Activated T-cell treated with anti-CD3 and anti-CD28 coated beads for 1 hour (primary cell): ENCODE measurements at regions not wholly inside any gene's neighbourhood (a gene's known extent, or its start where the extent isn't known, plus 50 kb on each side); places are given as distances from the start of the nearest gene placed in this dataset.

Experiments used
- DNase-seq: peaks from one replicate; pipeline ENCODE4 v3.0.0-alpha.2; 2020; ENCODE audit warnings: low read depth

DNA sequence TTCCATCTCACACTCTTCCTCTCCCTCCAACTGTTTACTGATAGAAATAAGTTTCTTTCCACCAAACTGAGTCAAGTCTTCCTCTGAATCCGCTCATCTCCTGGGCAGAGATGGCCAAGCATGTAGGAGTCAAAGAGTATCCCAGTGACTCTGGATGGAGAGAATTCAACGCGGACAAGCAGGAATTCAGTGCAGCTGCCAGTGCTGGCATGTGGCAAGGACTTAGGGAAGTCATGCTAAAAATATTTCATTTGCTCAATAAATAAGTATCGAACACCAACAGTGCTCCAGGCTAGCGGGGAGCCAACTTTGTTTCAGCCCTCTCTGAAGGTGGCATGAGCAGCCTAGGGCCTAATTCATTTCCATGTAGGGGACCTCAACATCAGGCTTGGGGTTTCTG is 351.6 kb upstream of the ZMIZ1 start:
- DNase-seq = no peak

DNA sequence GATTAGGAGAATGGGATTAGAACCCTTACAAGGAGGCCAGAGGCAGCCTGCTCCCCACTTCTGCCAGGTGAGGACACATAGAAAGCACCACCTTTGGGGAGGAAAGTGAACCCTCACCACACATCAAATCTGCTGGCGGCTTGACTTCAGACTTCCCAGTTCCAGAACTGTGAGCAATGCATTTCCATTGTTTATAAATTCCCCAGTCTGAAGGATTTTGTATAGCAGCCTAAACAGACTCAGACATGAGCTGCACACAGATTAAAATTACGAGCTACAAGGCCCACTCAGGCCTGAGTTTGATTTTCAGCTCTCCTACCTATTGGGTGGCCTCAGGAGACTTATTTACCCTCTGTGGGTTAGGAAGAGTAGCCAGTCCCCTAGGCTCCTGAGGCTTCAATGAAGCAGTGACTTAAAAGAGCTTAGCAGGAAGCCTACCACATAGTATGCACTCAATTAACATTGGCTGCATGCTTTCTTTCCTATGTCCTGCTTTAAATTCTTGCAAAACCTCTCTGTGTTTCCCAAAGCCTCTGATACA is 350.7 kb upstream of the ZMIZ1 start:
- DNase-seq = no peak

DNA sequence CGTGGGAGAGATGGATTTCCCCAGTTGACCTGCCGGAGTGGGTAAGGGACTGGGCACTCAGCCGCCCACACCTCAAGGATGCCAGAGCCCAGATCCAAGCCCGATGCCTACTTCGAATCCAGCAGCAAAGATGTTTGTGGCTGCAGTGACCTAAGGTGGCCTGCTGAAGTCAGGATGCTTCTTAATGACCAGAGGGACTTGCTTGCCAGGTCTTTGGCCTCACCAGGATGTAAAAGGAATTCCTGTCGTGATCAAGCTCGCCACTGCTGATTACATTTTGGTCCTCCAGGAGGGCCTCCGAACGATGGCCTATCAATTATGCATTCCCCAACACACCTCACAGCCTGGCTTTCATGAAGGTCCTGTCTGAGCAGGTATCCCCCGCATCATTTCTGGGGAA is 349.5 kb upstream of the ZMIZ1 start:
- no peak for DNase-seq

DNA sequence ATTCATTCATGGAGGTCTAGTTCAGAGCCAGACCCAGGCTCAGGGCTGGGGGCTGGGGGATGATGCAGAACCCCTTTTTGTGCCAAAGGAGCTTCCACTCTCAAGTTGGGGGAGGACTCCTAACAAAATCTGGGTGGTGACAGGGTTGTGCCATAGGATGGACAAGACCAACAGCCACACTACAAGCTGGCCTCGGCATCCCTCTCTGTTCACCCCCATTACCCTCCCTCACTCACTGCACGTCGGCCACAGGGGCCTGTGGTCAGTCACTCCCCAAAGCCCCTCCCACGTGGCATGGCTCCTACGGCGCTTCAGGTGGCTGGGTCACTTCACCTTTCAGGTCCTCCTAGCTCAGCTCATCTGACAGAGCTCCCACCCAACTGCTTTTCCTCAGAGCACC is 348.7 kb upstream of the ZMIZ1 start:
- no peak for DNase-seq

DNA sequence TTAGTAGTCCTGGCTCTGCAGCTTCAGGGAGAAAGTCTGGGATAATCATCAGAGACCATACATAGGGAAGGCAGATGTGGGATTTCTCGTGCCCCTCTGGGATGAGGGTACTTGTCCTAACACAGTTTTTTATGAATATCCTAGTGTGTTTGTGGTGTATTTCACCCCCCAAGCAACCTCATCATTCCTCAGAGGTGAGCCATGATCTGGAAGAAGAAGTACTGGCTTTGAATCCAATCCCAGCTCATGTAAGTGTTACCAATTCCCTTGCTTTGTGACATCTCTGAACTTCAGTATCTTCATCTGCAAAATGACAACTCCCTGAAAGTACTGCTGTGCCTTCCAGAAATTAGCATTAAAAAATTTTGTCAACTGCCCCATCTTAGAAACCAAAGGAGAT is 347.5 kb upstream of the ZMIZ1 start:
- no peak for DNase-seq

DNA sequence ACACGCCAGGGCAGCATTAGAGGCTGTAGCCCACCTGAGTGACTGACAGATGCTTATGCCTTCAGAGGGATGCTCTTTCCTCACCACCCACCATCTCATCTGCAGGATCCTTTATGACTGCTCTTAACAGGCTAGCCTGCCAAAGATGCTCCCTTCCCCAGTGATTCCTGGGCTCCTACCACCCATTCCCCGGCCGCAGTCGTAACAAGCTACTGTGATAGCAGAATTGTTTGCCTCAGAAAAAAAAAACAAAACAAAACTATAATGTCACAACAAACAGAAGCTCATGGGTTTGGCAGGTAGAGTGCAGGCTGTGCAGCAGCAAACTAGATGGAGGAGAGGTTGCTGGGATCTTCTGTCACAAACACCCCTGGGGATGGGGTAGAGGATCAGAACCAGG is 343.9 kb upstream of the ZMIZ1 start:
- no peak for DNase-seq

DNA sequence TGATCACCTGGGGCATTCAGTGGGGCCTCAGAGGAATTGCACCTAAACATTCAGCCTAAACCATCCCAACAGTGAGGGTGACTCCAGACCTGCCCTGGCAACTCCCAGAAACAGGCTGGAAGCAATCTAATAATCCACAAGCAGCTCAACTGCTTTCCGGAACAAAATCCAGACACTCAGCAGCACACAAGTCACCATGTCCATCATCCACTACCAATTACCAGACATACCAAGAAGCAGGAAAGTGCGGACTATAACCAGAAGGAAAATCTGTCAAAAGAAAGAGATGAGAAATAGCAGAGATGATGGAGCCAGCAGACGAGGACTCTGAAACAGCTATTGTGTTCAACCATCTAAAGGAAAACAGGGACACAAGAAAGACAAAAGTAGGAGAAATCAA is 342.6 kb upstream of the ZMIZ1 start:
- DNase-seq = no peak

DNA sequence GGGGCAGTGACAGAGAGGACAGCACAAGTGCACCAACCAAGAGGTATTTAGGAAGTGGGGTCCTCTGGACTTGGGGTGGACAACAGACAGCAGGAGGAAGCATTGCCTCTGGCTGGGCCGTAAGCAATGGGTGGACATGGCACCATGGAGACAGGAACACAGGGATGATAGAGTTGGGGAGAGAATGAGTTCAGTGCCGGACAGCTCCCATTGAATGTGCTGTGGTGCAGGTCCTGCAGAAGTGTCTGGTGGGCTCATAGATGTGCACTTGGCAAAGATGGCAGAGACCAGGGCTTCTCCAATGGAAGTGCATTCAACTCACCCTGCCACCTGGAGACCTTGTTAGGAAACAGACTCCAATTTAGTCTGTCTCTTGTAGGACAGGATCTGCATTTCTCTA is 341.5 kb upstream of the ZMIZ1 start:
- no peak for DNase-seq

DNA sequence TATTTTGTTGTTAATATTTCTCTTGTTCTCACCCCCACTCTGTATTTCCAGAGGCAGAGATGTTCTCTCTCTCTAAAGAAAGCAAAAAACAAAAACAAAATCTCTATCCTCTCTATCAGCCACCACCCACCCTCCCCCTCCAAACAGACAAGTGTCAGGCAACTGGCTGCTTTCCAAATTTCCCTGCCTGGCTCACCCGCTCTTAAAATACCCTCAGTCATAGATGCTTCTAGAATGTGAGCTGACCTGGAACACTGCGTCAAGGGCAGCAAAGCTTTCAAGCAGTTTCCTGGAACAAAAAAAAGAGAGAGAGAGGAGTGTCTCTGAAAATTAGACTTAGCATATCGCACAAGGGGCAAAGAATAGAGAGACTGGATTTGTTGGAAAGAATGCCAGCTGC is 341.0 kb upstream of the ZMIZ1 start:
- no peak for DNase-seq

DNA sequence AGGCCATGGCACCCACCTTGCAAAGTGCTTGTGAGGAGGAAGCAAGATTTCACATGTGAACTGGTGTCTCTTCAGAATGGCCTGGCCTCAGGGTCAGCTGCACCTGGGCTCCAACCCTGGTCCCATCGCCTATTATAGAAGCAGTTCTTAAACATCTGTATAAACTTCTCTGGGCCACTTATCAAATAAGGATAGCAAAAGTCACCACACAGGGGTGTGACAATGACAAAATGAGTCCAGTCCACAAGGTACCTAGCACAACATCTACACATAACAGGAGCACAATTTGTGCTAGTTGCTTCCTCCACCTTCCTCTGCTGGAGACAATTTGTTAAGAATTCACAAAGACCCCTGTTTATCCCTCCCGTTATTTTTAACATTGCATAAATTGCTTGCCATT is 340.6 kb upstream of the ZMIZ1 start:
- no peak for DNase-seq

DNA sequence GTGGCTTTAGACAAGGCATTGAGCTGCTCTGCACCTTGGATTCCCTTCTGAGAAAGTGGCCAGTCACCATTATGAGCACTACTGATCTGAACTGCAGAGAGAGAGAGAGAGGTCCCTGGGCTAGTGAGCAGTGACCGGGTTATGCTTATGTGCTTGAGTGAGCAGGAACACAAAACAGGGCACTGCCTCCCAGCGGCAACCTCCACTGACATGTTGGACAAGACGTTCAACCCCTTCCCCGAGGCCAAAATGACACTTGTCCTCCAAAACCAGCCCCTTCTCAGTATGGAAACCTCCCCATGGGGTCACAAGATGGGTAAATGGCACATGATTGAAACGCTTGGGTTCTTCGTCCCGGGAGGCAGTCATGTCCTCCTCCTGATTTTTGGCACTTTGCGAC is 339.4 kb upstream of the ZMIZ1 start:
- DNase-seq = no peak

DNA sequence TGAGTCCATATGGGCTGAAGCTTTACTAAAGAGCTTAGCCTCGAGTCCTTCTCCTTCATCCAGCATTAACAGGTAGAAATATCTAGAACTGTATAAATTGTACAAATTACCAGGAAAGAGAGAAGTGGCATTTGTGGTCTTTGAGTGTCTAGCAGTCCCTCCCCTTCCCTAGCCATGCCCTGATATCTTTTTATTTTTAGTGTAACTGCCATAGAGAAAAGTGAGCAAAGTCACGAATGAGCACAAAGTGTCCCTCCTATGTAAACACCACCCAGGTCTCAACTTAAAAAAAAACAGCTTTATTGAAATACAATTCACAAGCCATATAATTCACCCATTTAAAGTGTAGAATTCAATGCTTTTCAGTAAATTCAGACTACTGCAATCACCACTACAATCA is 339.0 kb upstream of the ZMIZ1 start:
- no peak for DNase-seq

DNA sequence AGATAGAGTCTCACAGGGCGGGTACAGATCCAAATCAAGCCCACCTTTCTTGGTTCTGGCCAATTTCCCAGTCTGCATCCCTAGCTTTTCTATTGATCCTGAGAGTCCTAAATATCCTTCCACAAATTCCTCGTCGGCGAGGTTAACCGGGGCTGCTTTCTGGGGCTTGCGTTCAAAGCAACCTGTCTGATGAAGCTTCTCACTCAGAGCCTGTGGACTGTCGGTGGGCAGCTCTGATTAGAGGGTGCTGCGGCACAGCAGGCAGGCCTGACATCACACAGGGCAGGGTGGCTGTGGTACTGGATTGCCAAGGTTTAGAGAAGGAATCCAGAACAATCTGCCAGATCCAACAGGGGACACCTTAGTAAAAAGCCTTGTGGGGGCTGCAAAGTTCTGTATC is 338.0 kb upstream of the ZMIZ1 start:
- no peak for DNase-seq

DNA sequence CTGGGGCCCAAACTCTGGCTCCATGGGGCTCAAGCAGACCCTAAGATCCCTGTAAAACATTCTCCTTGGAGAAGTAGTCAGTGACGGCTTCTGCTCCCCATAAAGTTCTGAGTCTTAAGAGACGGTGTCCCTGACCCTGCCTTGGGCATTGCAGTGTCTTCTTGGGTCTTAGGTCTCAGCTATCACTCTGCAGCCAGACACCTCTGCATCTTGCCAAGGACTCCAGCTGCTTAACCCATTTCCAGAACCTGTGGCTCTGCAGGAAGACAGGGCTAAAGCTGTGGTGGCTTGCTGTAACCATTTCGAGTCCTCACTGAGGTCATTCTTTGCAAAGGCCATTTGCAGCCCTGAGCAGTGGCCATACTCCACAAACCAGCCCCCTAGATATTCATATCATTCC is 337.1 kb upstream of the ZMIZ1 start:
- no peak for DNase-seq

DNA sequence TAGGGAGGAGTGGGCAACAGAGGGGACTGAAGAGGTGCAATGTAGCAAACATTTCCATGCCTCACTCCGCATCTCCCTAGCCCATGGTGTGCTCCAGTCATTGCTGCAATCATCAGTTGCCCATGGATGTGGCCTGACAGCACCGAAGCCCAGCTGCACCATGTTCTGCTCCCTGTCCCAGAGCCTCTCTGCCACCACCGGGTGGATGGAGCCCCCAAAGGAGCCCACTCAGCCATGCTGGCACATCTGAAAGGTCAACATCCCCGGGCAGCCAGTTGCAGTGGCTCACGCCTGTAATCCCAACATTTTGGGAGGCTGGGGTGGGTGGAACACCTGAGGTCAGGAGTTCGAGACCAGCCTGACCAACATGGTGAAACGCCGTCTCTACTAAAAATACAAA is 336.4 kb upstream of the ZMIZ1 start:
- DNase-seq = no peak

DNA sequence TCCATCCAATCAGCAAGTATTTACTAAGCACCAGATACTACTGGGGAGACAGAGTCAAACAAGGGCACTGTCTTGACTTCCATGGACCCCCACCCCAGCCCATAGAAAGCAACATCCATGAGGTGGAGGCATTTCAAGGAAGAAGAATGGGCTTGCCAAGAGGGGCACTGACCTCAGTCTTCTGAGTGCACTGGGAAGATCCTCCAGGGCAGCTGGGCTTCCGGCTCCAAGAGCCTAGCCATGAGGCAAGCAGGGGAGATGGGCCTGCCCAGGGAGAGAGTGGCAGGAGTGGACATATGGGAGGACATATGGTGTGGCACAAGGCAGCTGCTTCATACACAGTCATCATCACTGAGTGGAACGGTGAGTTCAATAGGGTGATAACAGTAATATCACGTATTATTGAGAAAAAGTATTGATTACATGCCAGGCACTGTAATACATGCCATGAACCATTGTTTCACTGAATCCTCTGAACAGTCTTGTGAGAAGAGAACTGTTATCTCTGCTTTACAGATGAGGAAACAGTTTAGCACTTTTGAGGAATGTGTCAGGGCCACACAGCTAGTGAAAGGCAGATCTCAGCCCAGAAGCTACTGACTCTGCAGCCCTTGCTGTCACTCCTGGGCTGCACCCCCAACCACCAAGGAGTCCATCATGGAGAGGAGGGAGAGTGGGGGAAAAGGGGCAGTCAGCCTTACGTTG is 331.7 kb upstream of the ZMIZ1 start:
- no peak for DNase-seq

DNA sequence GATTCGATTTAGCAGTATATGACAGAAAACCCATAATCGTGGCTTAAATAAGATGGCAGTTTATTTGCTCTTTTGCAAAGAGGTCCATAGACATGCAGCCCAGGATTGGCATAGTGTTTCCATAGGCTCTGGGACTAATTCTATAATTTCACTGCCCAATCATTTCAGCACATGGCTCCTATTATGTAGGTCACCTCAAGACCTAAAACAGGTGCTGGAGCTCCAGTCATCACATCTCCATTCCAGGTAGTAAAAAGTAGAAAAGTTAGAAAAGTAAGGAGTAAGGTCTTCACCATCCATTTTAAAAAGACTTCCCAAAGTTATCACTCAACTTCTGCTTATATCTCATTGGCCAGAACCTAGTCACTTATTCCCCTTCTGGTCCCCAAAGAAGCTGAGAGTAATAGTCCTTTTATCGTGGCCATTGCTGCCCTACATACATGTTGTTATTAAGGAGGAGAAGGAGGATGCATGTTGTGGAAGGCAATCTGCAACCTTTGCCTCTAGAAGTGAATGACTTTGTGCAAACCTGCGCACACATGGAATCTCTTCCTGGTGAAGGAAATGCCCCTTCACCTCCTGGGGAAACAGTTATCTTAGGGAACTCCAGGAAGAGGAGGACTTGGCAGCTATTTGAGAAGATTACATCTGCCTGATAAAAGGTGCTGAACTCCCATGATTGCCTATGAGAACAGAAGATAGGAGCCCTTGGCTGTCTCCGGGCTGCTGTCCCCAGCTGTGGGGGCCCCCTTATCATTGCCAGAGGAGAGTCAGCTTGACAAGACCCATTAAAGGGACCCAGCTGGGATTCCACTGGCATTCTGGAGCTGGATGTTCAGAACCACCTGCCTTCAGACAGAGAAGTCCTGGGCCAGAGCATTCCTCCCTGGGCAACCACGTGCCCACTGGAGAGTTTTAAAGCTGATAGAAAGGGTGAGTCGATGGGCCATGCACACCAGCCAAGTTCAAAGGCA is 330.6 kb upstream of the ZMIZ1 start:
- no peak for DNase-seq

DNA sequence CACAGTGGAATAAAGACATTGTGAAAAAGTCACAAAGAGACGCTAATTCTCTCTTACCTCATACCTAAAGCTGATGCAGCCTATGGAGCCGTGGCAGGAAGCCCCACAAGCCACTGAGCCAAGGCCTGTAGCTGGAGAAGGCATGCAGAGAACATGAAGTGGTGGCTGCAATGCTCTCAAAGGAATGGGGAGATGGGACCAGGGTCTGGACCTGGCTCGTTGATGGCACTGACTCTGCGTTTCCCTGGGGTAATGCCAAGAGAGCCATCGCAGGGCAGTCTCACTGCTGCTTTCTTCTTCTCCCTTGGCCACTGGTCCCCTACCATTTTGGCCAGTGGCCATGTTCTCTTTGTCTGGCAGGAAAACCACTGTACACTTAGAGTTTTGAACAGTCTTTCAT is 329.9 kb upstream of the ZMIZ1 start:
- no peak for DNase-seq

DNA sequence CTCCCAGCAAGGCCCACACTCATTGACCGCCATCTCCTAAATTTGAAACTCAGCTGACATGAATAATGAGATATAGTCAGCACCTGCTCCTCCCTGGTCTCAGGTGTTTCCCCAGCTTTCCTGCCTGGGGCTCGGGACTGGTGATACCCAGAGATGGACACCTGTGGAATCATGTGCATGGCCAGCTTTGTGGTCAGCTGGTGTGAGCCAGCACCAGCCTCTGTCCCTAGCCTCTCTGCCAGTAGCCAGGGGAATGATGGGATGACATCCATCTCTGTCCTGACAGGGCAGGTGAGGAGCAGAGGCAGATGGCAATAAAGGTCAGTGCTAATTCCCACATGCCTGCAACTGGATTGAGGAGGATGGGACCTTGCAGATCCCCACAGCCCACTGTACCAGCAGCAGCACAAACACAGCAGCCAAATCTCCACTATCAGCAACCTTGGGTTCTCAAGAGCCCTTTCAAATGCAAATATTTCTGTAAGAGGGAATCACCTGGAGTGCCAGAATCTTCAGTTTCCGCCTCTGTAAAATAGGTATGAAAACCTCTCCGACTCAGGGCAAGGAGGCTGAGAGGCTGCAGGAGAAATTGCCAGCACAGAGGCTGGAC is 329.2 kb upstream of the ZMIZ1 start:
- DNase-seq = no peak

DNA sequence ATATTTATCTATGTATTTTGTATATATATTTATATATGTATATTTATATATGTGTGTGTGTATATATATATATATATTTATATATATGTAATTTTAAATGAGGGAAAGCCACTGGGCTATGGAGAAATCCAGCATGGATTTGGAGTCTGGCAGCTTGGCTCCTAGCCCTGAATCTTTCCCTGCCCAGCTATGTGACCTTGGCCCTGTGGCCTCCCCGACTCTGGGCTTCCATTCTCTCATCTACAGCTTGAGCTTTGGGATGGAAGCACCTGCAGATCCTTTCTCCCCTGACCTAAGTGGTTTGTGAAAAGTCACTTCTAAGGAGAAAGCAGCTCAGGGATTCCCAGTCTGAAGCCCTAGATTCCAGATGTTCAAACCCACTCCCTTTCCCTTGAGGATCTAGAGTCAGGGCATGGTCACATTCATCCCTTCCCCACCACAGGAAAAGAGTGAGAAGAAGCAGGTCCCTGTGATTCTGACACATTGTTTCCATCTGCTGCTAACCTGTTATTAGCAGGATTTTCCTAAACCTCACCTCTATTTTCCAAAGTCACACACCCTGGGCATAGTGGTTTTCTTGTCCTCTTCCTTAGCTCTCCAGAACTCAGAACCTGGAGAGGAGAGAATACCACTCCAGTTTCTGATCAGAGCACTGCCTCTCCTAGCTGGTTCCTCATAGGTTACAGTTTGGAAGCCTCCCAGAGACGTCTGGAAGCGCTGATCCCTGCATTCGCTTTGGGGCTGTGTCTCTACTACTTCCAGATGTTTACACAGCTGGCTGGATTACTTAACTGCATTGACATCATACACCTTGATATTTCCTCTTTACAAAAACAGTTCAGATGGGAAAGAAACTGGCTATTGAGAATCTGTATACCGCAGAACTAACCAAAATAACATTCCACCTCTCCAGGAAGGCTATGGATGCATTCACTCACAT is 327.5 kb upstream of the ZMIZ1 start:
- DNase-seq = no peak

DNA sequence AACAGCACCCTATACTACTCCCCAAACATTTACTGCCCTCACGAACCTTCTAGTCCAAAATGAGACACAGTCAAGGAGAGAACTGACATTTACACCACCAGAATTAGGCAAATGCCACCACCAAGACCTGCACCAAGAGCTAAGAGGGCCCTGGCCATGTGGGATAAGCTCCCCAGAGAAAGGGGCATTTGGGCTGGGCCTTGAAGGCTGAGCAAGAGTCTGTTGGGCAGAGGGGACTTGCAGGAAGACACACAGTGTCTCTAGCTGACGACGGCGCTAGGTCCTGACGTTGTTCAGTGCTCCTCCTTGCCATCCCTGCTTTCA is 326.4 kb upstream of the ZMIZ1 start:
- DNase-seq = no peak
